GM12864 (cell line): ENCODE measurements at regions not wholly inside any gene's neighbourhood (a gene's known extent, or its start where the extent isn't known, plus 50 kb on each side); places are given as distances from the start of the nearest gene placed in this dataset.

Experiments
- DNase-seq: peaks from one replicate; pipeline ENCODE4 v3.0.0-alpha.2; 2011; ENCODE audit warnings: low read depth
- H3K4me3 ChIP-seq: 2 replicates; pipeline ENCODE4 v1.5.1; 2011; ENCODE audit warnings: mild to moderate bottlenecking, low read depth, low read length, control low read depth
- CTCF ChIP-seq: IDR thresholded peaks from 2 replicates; pipeline ENCODE4 v1.5.1; 2011; ENCODE audit warnings: low read depth, mild to moderate bottlenecking, moderate library complexity, low read length, control low read depth, inconsistent platforms; ENCODE audit errors: missing control alignments

GRCh38 chr2:129877795-129878775 lies 101.4 kb upstream of the RAB6C start:
- no peak for DNase-seq
- TF ChIP-seq CTCF: no peak
- H3K4me3 ChIP-seq: peak overlapping the region; percentile 42

GRCh38 chr2:129879614-129880180 lies 99.8 kb upstream of the RAB6C start:
- no peak for DNase-seq
- TF ChIP-seq CTCF: no peak
- H3K4me3 ChIP-seq: no peak overlapping the region

- no peak overlapping the region for H3K4me3 ChIP-seq
- no peak for TF ChIP-seq CTCF
- DNase-seq: no peak
Observed at GRCh38 chr2:129880309-129880708, 99.2 kb upstream of the RAB6C start.

GRCh38 chr2:129880971-129881370 lies 98.5 kb upstream of the RAB6C start:
- TF ChIP-seq CTCF: no peak
- H3K4me3 ChIP-seq: no peak overlapping the region
- DNase-seq: no peak

GRCh38 chr2:129881786-129882396 lies 97.6 kb upstream of the RAB6C start:
- TF ChIP-seq CTCF: no peak
- DNase-seq: no peak
- H3K4me3 ChIP-seq: no peak overlapping the region

GRCh38 chr2:129882476-129882875 lies 97.0 kb upstream of the RAB6C start:
- DNase-seq: no peak
- TF ChIP-seq CTCF: no peak
- no peak overlapping the region for H3K4me3 ChIP-seq
